Parathyroid adenoma (tissue), 2 donors: ENCODE measurements at regions not wholly inside any gene's neighbourhood (a gene's known extent, or its start where the extent isn't known, plus 50 kb on each side); places are given as distances from the start of the nearest gene placed in this dataset.

Source experiments
- H2AFZ ChIP-seq: fragments of 300-600 bp; sonication (generic); one replicate; pipeline ENCODE4 v1.7.0; 2017; ENCODE audit warnings: antibody characterized with exemption, mild to moderate bottlenecking
- H3K27ac ChIP-seq: fragments of 300-600 bp; sonication (generic); one replicate; pipeline ENCODE4 v1.7.0; 2017
- H3K27me3 ChIP-seq: fragments of 300-600 bp; sonication (generic); one replicate; pipeline ENCODE4 v1.7.0; 2017; ENCODE audit warnings: low read length; ENCODE audit not compliant: control insufficient read depth, insufficient read depth
- H3K36me3 ChIP-seq: fragments of 300-600 bp; sonication (generic); one replicate; pipeline ENCODE4 v1.7.0; 2017; ENCODE audit warnings: low read length; ENCODE audit not compliant: control insufficient read depth, insufficient read depth
- H3K4me1 ChIP-seq: fragments of 300-600 bp; sonication (generic); one replicate; pipeline ENCODE4 v1.7.0; 2017; ENCODE audit warnings: control low read depth
- H3K4me2 ChIP-seq: fragments of 300-600 bp; sonication (generic); one replicate; pipeline ENCODE4 v1.7.0; 2017; ENCODE audit warnings: low read length
- H3K4me3 ChIP-seq: fragments of 300-600 bp; sonication (generic); one replicate; pipeline ENCODE4 v1.7.0; 2017; ENCODE audit warnings: low read depth, low read length
- H3K79me2 ChIP-seq: fragments of 300-600 bp; sonication (generic); one replicate; pipeline ENCODE4 v1.7.0; 2017; ENCODE audit warnings: control low read depth
- H3K9ac ChIP-seq: fragments of 300-600 bp; sonication (generic); one replicate; pipeline ENCODE4 v1.7.0; 2017; ENCODE audit warnings: mild to moderate bottlenecking
- H3K9me3 ChIP-seq: fragments of 300-600 bp; sonication (generic); one replicate; pipeline ENCODE4 v1.7.0; 2017; ENCODE audit warnings: low read length; ENCODE audit not compliant: control insufficient read depth
- CTCF ChIP-seq: fragments of 300-600 bp; sonication (generic); IDR thresholded peaks from one replicate; pipeline ENCODE4 v1.7.0; 2017; ENCODE audit warnings: antibody characterized with exemption, mild to moderate bottlenecking
- donor health status: primary hyperparathyroidism.

GRCh38 chr1:219542828-219543518 is 69.9 kb downstream of the ZC3H11B start:
- no peaks in the 10 kb centered on the region for H3K27me3 ChIP-seq
- H3K9me3 ChIP-seq: no peaks in the 10 kb centered on the region
- no peak overlapping the region for H2AFZ ChIP-seq
- TF ChIP-seq CTCF: no peak
- no peak overlapping the region for H3K27ac ChIP-seq
- no peaks in the 10 kb centered on the region for H3K4me1 ChIP-seq
- no peaks in the 10 kb centered on the region for H3K36me3 ChIP-seq
- no peak overlapping the region for H3K9ac ChIP-seq
- no peaks in the 10 kb centered on the region for H3K79me2 ChIP-seq
- no peak overlapping the region for H3K4me2 ChIP-seq
- no peak overlapping the region for H3K4me3 ChIP-seq

- no peak overlapping the region for H3K9ac ChIP-seq
- no peak overlapping the region for H3K4me3 ChIP-seq
- H3K9me3 ChIP-seq: no peaks in the 10 kb centered on the region
- no peak overlapping the region for H2AFZ ChIP-seq
- H3K79me2 ChIP-seq: no peaks in the 10 kb centered on the region
- no peak for TF ChIP-seq CTCF
- H3K36me3 ChIP-seq: no peaks in the 10 kb centered on the region
- no peak overlapping the region for H3K27ac ChIP-seq
- H3K27me3 ChIP-seq: no peaks in the 10 kb centered on the region
- H3K4me1 ChIP-seq: no peaks in the 10 kb centered on the region
- no peak overlapping the region for H3K4me2 ChIP-seq
Measured at GRCh38 chr1:219541946-219542345, 71.0 kb downstream of the ZC3H11B start.

GRCh38 chr1:219539645-219540254 is 73.2 kb downstream of the ZC3H11B start:
- Histone ChIP-seq H3K27me3 (no peaks in the 10 kb centered on the region), H2AFZ (no peak overlapping the region), H3K9ac (no peak overlapping the region), H3K4me3 (no peak overlapping the region), H3K79me2 (no peaks in the 10 kb centered on the region), H3K36me3 (no peaks in the 10 kb centered on the region), H3K4me1 (no peaks in the 10 kb centered on the region), H3K4me2 (no peak overlapping the region), H3K9me3 (no peaks in the 10 kb centered on the region), H3K27ac (no peak overlapping the region)
- no peak for TF ChIP-seq CTCF

GRCh38 chr1:219538886-219539285 is 74.0 kb downstream of the ZC3H11B start:
- Histone ChIP-seq H3K27ac (no peak overlapping the region), H3K4me2 (no peak overlapping the region), H3K79me2 (no peaks in the 10 kb centered on the region), H2AFZ (no peak overlapping the region), H3K36me3 (no peaks in the 10 kb centered on the region), H3K27me3 (no peaks in the 10 kb centered on the region), H3K4me3 (no peak overlapping the region), H3K9ac (no peak overlapping the region), H3K4me1 (no peaks in the 10 kb centered on the region), H3K9me3 (no peaks in the 10 kb centered on the region)
- TF ChIP-seq CTCF: no peak

GRCh38 chr1:219537223-219537631 is 75.7 kb downstream of the ZC3H11B start:
- no peaks in the 10 kb centered on the region for H3K36me3 ChIP-seq
- no peaks in the 10 kb centered on the region for H3K27me3 ChIP-seq
- H3K27ac ChIP-seq: no peak overlapping the region
- H2AFZ ChIP-seq: no peak overlapping the region
- H3K4me2 ChIP-seq: no peak overlapping the region
- no peak for TF ChIP-seq CTCF
- no peaks in the 10 kb centered on the region for H3K4me1 ChIP-seq
- no peak overlapping the region for H3K9ac ChIP-seq
- no peaks in the 10 kb centered on the region for H3K79me2 ChIP-seq
- H3K4me3 ChIP-seq: no peak overlapping the region
- no peaks in the 10 kb centered on the region for H3K9me3 ChIP-seq
